Gastrocnemius medialis (tissue), 4 donors: ENCODE measurements at regions not wholly inside any gene's neighbourhood (a gene's known extent, or its start where the extent isn't known, plus 50 kb on each side); places are given as distances from the start of the nearest gene placed in this dataset.

Source experiments
- CTCF ChIP-seq, 5 experiments: fragments of 450-650 bp in 3 of 5; fragments of 200-600 bp in 2 of 5; sonication (generic) in 2 of 5; IDR thresholded peaks in 4 of 5; conservative IDR thresholded peaks in 1 of 5; 1 replicate in 4 of 5; 2 replicates in 1 of 5; pipeline ENCODE4 v1.5.1; 2016 to 2019; ENCODE audit warnings: antibody characterized with exemption in 5 of 5, mild to moderate bottlenecking in 3 of 5, moderate library complexity in 3 of 5
- POLR2A ChIP-seq, 2 donors: fragments of 450-650 bp; IDR thresholded peaks; one replicate each; pipeline ENCODE4 v1.6.1; 2017; ENCODE audit warnings: antibody characterized with exemption in 2 of 2, mild to moderate bottlenecking in 2 of 2, moderate library complexity in 2 of 2

- TF ChIP-seq CTCF (IDR thresholded peaks at IDR 0.05 in 4 of 5, conservative IDR thresholded peaks at IDR 0.05 in 1 of 5) (no peak), POLR2A (IDR thresholded peaks at IDR 0.05) (no peak)
These were observed 303.8 kb upstream of the ASIC2 start for GRCh38 chr17:33596899-33597298.
